ENCODE measurements at regions not wholly inside any gene's neighbourhood (a gene's known extent, or its start where the extent isn't known, plus 50 kb on each side); places are given as distances from the start of the nearest gene placed in this dataset.

DNA sequence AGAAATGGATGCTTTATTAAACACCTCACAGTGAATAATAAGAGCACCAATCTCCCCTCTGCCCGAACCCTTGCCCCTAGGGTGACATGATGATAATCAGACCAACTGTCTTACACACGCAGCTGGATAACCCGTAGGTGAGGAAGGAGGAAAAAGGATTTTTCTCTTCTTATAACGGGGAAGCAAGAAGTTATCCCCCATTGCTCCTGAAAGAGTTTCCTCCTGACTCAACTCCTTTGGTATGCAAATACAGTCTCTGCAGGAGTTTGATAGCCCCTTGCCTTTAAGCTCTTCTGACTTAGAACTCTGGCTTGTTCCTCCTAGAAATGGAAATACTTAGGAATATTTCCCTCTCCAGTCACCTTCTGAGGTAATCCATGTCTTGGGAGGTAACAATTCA, 455.8 kb downstream of the TMEM135 start:
- H3K9me3 ChIP-seq (ENCODE audit: low read length) = no peaks in the 10 kb centered on the region
- no peak overlapping the region for H3K4me2 ChIP-seq (ENCODE audit: low read length)
- no peaks in the 10 kb centered on the region for H3K27me3 ChIP-seq (ENCODE audit: insufficient read depth, low read depth, low read length)
- no peaks in the 10 kb centered on the region for H3K9me2 ChIP-seq (ENCODE audit: insufficient read depth, low read length)
- H3F3A ChIP-seq (ENCODE audit: insufficient read depth, low read length, poor library complexity, severe bottlenecking) = no peaks in the 10 kb centered on the region
- no peaks in the 10 kb centered on the region for H3K79me2 ChIP-seq (replicated peaks; ENCODE audit: insufficient read depth, low read length)
- TF ChIP-seq SMC3 (conservative IDR thresholded peaks at IDR 0.05; ENCODE audit: poor library complexity) (no peak), RAD21 (conservative IDR thresholded peaks at IDR 0.05) (no peak), TAF1 (IDR thresholded peaks at IDR 0.05; ENCODE audit: low read depth) (no peak), EP300 (conservative IDR thresholded peaks at IDR 0.05; ENCODE audit: poor library complexity, severe bottlenecking) (no peak), MXI1 (conservative IDR thresholded peaks at IDR 0.05; ENCODE audit: poor library complexity, severe bottlenecking) (no peak), REST (IDR thresholded peaks at IDR 0.05; ENCODE audit: borderline replicate concordance) (no peak), POLR2AphosphoS5 (IDR thresholded peaks at IDR 0.05) (no peak), EZH2 (IDR thresholded peaks at IDR 0.05; ENCODE audit: borderline replicate concordance, insufficient read depth, low read length, poor library complexity, severe bottlenecking) (no peak)
- TF ChIP-seq, protein P1, sequence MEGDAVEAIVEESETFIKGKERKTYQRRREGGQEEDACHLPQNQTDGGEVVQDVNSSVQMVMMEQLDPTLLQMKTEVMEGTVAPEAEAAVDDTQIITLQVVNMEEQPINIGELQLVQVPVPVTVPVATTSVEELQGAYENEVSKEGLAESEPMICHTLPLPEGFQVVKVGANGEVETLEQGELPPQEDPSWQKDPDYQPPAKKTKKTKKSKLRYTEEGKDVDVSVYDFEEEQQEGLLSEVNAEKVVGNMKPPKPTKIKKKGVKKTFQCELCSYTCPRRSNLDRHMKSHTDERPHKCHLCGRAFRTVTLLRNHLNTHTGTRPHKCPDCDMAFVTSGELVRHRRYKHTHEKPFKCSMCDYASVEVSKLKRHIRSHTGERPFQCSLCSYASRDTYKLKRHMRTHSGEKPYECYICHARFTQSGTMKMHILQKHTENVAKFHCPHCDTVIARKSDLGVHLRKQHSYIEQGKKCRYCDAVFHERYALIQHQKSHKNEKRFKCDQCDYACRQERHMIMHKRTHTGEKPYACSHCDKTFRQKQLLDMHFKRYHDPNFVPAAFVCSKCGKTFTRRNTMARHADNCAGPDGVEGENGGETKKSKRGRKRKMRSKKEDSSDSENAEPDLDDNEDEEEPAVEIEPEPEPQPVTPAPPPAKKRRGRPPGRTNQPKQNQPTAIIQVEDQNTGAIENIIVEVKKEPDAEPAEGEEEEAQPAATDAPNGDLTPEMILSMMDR (IDR thresholded peaks at IDR 0.05; ENCODE audit: poor library complexity, severe bottlenecking) = no peak
- no peaks in the 10 kb centered on the region for H4K20me1 ChIP-seq (ENCODE audit: insufficient read depth)
- no peak overlapping the region for H3K27ac ChIP-seq (ENCODE audit: low read length)
- no peak overlapping the region for H2AFZ ChIP-seq (ENCODE audit: low read depth, low read length)
- no peak overlapping the region for H3K9ac ChIP-seq (ENCODE audit: low read length)
- H3K4me3 ChIP-seq (ENCODE audit: low read length) = no peak overlapping the region
- H3K36me3 ChIP-seq (ENCODE audit: insufficient read depth, low read length) = no peaks in the 10 kb centered on the region

GRCh38 chr11:87491381-87491780, 453.6 kb downstream of the TMEM135 start:
- H2AFZ ChIP-seq (ENCODE audit: low read depth, low read length) = no peak overlapping the region
- H3K4me2 ChIP-seq (ENCODE audit: low read length) = no peak overlapping the region
- H3K36me3 ChIP-seq (ENCODE audit: insufficient read depth, low read length) = no peaks in the 10 kb centered on the region
- H3K27ac ChIP-seq (ENCODE audit: low read length) = no peak overlapping the region
- H3K27me3 ChIP-seq (ENCODE audit: insufficient read depth, low read depth, low read length) = no peaks in the 10 kb centered on the region
- H3K9me2 ChIP-seq (ENCODE audit: insufficient read depth, low read length) = no peaks in the 10 kb centered on the region
- H3K9me3 ChIP-seq (ENCODE audit: low read length) = no peaks in the 10 kb centered on the region
- no peak overlapping the region for H3K4me3 ChIP-seq (ENCODE audit: low read length)
- no peaks in the 10 kb centered on the region for H3F3A ChIP-seq (ENCODE audit: insufficient read depth, low read length, poor library complexity, severe bottlenecking)
- no peak for TF ChIP-seq TAF1 (IDR thresholded peaks at IDR 0.05; ENCODE audit: low read depth)
- TF ChIP-seq, protein P1 (IDR thresholded peaks at IDR 0.05; ENCODE audit: poor library complexity, severe bottlenecking) = no peak
- TF ChIP-seq EP300 (conservative IDR thresholded peaks at IDR 0.05; ENCODE audit: poor library complexity, severe bottlenecking) = no peak
- TF ChIP-seq REST (IDR thresholded peaks at IDR 0.05; ENCODE audit: borderline replicate concordance) = no peak
- no peak for TF ChIP-seq RAD21 (conservative IDR thresholded peaks at IDR 0.05)
- TF ChIP-seq EZH2 (IDR thresholded peaks at IDR 0.05; ENCODE audit: borderline replicate concordance, insufficient read depth, low read length, poor library complexity, severe bottlenecking) = no peak
- TF ChIP-seq SMC3 (conservative IDR thresholded peaks at IDR 0.05; ENCODE audit: poor library complexity) = no peak
- no peak for TF ChIP-seq POLR2AphosphoS5 (IDR thresholded peaks at IDR 0.05)
- no peak for TF ChIP-seq MXI1 (conservative IDR thresholded peaks at IDR 0.05; ENCODE audit: poor library complexity, severe bottlenecking)
- no peaks in the 10 kb centered on the region for H4K20me1 ChIP-seq (ENCODE audit: insufficient read depth)
- H3K79me2 ChIP-seq (replicated peaks; ENCODE audit: insufficient read depth, low read length) = no peaks in the 10 kb centered on the region
- no peak overlapping the region for H3K9ac ChIP-seq (ENCODE audit: low read length)

All from neural cell (in vitro differentiated cells).